ENCODE measurements at regions not wholly inside any gene's neighbourhood (a gene's known extent, or its start where the extent isn't known, plus 50 kb on each side); places are given as distances from the start of the nearest gene placed in this dataset.
"Not testable (repeated sequence)": the region's sequence is repeated elsewhere in the genome, so short reads cannot be mapped to it uniquely, and the experiment has no call there.

- DNase-seq, result no peak
These were observed 564.5 kb upstream of the B3GAT1 start for GRCh38 chr11:134976551-134976950.

DNA sequence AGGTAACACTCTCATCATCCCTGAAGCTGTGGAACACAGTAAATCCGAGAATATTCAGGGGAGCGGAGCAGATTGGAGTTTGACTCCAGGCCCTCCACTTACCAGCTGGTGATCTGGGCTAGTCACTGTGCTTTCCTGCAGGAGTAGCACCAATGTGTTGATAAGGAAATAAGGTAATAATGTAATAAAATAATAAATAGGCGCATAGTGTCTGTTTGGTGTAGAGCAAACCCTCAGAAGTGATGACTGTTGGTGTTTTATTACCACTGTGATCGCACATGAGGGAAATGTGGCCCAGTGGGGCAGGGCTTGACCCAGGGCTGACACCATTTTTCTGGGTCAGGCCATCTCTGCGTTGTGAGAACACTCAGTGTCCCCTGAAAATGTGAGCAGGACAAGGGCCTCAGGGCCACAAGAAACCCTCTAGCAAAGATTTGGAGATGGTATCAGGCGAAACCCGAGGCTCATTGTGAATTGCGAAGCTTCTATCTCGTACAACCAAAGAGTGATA is 563.9 kb upstream of the B3GAT1 start:
- no peak for DNase-seq

DNA sequence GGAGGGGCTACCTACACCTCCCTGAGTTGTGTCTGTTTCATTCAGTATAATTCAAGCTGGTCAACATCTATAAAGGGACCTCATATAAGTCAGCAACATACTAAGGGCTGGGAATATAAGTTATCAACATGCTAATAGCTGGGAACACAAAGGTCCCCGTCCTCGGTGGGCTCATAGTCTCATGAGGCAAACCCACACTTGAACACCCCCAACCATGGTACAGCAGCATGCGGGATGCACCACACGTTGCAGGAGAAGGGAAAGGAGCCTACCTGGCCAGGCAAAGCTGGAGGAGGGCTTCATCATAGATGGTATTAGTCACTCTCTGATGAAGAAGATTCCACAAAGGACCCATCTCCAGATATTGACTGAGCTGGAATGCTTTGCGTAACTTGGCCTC is 561.8 kb upstream of the B3GAT1 start:
- DNase-seq, result no peak

DNA sequence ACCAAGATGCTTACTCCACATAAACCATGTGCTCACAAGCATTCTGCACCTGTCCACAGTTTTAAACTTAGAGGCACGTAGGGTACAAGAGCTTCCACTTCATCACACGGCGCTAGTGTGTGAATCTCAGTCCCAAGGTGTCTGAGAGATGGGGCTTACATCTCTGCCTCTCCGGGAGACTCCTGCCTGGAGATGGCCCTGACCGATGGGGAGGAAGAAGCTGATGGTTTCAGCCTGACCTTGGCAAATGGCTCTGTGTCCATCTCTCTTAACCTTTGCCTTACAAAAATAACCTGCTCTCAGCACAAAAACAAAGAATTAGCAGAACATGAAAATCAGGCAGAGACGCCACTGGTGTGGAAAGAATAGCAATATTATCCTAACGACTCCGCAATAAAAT is 559.3 kb upstream of the B3GAT1 start:
- DNase-seq, result no peak

GRCh38 chr11:134967746-134968145 is 555.7 kb upstream of the B3GAT1 start:
- no peak for DNase-seq

- DNase-seq, result not testable (repeated sequence)
These were observed 549.3 kb upstream of the B3GAT1 start for GRCh38 chr11:134961386-134961785.

DNA sequence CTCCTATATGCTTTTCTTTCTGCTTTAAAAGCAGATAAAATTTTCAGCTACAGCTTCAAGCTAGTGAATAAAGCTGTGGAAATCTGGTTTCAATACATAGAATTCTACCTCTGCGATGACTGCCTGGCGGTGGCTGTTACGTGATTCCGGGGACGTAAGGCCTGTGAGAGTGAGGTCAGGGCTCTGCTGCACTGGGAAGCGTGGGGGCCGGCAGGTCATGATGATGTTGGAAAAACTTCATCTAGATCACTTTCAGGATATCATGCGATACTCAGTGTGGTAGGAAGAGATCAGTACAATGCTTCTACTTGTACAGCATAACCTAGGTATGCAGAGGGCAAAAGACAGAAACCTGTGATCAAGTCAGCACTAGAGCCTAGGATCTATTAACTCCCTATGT is 546.8 kb upstream of the B3GAT1 start:
- DNase-seq, result no peak

GRCh38 chr11:134958336-134958640 is 546.2 kb upstream of the B3GAT1 start:
- no peak for DNase-seq

DNA sequence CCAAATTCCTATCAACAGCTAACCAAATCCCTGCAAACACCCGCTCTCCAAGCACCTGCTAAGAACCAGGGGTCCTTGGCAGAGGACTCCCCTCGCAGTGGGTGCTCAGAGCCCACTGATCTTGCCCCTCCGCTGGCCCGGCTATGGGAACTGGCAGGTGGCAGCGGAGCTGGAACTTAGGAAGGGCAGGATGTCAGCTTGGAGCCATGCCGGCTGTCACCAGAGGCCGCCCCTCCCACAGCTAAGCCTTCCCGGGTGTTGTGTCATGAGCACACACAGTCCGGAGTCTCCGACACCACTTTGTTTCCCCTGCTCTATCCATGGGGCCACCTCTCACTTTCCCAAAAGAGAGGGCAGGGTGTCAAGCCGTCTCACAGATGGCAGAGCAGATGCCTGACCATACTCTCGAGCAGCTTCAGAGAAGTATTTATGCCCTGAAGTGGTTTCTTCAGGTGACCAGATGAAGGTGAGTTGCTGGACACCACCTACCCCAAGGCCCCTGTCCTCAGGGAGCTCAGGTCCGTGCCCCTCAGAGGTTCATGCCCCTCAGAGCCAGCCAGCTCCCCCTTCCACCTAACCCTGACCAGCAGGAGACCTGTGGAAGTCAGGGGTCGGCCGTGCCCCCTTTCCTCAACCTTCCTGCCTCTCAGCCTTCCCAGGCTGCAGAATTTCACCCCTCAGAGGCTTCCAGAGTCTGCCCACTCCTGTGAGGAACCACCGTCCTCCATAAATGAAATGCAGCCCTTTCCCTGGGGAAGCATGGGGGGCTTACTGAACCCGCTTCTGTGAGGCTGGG is 545.7 kb upstream of the B3GAT1 start:
- DNase-seq, result peak in 1 of 3 experiments; percentile 8

- no peak for DNase-seq
These were observed 544.6 kb upstream of the B3GAT1 start for GRCh38 chr11:134956450-134957210.

GRCh38 chr11:134955970-134956369 is 543.9 kb upstream of the B3GAT1 start:
- not testable (repeated sequence) for DNase-seq

- DNase-seq, result no peak
These were observed 543.2 kb upstream of the B3GAT1 start for GRCh38 chr11:134955281-134955680.

DNA sequence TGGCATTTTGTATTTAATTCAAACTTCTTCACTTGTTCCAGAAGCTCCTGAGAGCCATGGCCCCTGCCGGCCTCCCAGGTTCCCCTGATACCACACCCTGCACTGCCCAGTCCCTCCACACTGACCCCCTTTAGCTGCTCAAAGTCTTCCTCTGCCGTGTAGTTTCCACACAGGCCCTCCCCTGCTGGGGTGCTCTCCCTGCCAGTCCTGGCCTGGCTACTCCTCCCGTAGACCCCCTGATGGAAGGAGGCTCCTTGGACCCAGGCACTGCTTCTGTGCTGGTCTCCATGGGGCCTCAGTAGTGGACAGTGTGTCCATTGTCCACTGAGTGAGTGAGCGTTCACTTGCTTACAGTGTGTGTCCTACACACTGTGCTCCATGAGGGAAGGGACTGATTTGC is 542.4 kb upstream of the B3GAT1 start:
- DNase-seq, result not testable (repeated sequence)

- not testable (repeated sequence) for DNase-seq
These were observed 541.5 kb upstream of the B3GAT1 start for GRCh38 chr11:134953417-134953970.

DNA sequence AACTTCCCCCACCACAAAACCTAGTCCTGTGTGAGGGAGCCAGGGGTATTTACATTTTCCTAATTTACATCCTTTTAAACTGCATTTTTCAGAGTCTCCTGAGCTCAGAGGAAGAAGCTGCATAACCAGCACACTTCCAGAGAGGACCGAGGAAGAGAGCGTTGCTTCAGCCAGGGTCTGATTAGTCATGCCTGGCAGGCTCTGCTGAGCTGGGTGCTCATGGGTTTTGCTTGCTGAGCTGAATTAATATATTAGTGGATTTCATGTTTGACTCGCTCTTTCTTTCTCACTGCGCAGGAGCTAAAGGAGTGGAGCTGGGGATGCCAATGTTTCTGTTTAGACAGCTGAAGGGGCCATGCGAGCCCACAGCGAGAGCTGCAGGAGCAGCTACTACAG is 539.3 kb upstream of the B3GAT1 start:
- no peak for DNase-seq

DNA sequence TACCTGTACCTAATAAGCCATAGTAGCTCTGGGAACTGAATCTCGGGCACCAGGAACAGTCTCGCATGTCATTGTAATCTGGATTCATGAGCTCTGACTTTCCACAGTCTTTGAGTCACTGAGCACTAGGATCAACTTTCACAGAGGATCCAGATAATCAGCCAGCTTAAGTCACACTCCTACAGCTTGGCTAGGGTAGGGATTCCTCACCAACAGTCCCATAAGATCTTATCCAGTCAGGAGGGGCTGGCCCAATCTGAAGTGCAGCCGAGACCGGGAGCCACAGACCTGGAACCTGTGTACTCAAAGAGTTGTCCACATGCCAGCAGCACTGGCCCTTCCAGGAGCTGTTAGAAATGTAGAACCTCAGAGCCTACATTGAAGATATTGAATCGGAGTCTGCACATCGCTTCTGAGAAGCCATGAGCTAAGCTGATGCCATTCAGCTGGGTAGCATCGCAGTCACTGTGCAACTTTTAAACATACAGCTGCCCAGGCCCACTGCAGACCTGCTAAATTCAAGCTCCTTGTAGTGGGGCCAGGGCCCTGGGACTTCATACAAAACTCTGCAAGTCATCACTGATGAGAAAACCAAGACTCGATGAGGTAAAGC is 538.8 kb upstream of the B3GAT1 start:
- no peak for DNase-seq

GRCh38 chr11:134949121-134950090 is 537.4 kb upstream of the B3GAT1 start:
- DNase-seq, result no peak

GRCh38 chr11:134947556-134947955 is 535.5 kb upstream of the B3GAT1 start:
- no peak for DNase-seq

- DNase-seq, result no peak
These were observed 534.0 kb upstream of the B3GAT1 start for GRCh38 chr11:134945993-134946392.

DNA sequence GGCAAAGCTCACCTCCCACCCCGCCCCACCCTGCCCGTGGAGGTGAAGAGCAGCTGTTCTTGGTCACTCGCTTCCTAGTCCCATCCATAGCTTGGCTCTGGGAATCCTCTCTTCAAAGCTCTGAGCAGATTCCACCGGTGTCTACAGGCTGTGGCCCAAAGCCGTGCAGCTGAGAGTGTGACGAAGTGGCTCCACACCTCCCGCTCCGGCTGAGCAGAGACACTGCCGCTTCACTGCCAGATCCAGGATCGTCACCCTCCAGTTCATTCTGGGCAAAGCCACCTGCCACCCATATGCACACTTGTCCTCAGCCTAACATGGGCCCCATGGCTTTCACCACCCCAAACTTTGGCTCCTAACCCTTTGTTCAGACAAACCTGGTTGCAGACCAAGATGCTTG is 532.9 kb upstream of the B3GAT1 start:
- no peak for DNase-seq

DNA sequence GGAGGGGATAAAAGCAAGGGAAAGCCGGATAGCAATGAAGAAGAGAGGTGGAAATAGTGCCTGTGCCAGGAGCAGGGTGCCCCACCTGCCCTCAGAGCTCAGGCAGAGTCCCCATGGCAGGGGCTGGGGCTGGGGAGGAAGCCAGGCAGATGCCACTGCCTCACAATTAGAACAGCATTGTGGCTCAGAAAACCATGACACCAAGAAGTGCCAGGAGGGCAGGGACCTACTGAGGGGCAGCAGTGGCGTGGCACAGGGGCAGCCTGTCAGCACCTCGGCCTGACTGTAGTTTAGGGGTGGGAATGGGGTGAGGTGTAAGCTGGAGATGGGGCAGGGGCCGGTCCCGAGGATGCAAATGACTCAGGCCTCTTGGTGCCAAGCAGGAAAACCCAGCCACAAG is 532.1 kb upstream of the B3GAT1 start:
- DNase-seq, result no peak

- DNase-seq, result no peak
These were observed 531.5 kb upstream of the B3GAT1 start for GRCh38 chr11:134943544-134943943.

Measured in NCI-H1417 (cell line).